ENCODE measurements at regions not wholly inside any gene's neighbourhood (a gene's known extent, or its start where the extent isn't known, plus 50 kb on each side); places are given as distances from the start of the nearest gene placed in this dataset.

DNA sequence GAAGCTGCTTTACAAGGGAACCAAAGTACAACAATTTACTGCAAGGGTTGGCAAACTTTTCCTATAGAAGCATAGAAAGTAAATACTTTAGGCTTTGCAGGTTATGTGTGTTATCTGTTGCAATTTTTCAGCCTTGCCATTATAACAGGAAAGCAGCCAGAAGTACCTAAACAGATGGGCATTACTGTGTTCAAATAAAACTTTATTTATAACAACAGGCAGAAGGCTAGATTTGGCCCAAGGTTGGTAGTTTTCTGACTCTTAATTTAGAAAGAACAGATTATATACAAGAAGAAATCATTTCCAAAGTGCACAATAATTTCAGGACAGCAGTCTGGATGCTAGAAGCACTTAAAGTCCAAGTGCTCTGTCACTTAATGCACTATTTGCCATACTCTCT is 307.1 kb downstream of the ANKRD7 start:
- no peak for FAIRE-seq
- Histone ChIP-seq H3K4me3 (ENCODE audit: control insufficient read depth in 2 of 3, extremely low read depth in 1 of 3, insufficient read depth in 2 of 3, low read depth in 1 of 3, low read length in 3 of 3) (no peak overlapping the region), H3K9ac (ENCODE audit: control insufficient read depth, extremely low read depth, insufficient read depth, low read length) (no peak overlapping the region), H3K36me3 (ENCODE audit: control insufficient read depth in 2 of 2, extremely low read depth in 1 of 2, insufficient read depth in 2 of 2, low read length in 2 of 2) (no peaks in the 10 kb centered on the region), H3K4me2 (ENCODE audit: control insufficient read depth, extremely low read depth, insufficient read depth, low read depth, low read length) (no peak overlapping the region), H3K9me1 (ENCODE audit: control insufficient read depth, extremely low read depth, insufficient read depth, low read length) (no peaks in the 10 kb centered on the region), H3K27me3 (ENCODE audit: control insufficient read depth, extremely low read depth, insufficient read depth, low read length) (no peaks in the 10 kb centered on the region), H3K4me1 (ENCODE audit: control insufficient read depth, extremely low read depth, insufficient read depth, low read length) (no peaks in the 10 kb centered on the region), H4K20me1 (ENCODE audit: control insufficient read depth, extremely low read depth, insufficient read depth, low read length) (no peaks in the 10 kb centered on the region), H2AFZ (ENCODE audit: control insufficient read depth, low read length) (no peak overlapping the region), H3K27ac (ENCODE audit: control insufficient read depth, insufficient read depth, low read length) (no peak overlapping the region), H3K9me3 (ENCODE audit: control insufficient read depth, low read depth, low read length) (no peaks in the 10 kb centered on the region), H3K79me2 (ENCODE audit: control insufficient read depth, insufficient read depth, low read length) (no peaks in the 10 kb centered on the region)
- no peak for TF ChIP-seq EZH2 (IDR thresholded peaks at IDR 0.05; ENCODE audit: low read length)
- TF ChIP-seq, protein P1, sequence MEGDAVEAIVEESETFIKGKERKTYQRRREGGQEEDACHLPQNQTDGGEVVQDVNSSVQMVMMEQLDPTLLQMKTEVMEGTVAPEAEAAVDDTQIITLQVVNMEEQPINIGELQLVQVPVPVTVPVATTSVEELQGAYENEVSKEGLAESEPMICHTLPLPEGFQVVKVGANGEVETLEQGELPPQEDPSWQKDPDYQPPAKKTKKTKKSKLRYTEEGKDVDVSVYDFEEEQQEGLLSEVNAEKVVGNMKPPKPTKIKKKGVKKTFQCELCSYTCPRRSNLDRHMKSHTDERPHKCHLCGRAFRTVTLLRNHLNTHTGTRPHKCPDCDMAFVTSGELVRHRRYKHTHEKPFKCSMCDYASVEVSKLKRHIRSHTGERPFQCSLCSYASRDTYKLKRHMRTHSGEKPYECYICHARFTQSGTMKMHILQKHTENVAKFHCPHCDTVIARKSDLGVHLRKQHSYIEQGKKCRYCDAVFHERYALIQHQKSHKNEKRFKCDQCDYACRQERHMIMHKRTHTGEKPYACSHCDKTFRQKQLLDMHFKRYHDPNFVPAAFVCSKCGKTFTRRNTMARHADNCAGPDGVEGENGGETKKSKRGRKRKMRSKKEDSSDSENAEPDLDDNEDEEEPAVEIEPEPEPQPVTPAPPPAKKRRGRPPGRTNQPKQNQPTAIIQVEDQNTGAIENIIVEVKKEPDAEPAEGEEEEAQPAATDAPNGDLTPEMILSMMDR (optimal IDR thresholded peaks at IDR 0.05 in 1 of 3, IDR thresholded peaks at IDR 0.05 in 1 of 3, conservative IDR thresholded peaks at IDR 0.05 in 1 of 3; ENCODE audit: extremely low read depth in 1 of 3, insufficient read depth in 2 of 3, low read length in 3 of 3): no peak
- dilution Hi-C loops (cut with MboI; ENCODE audit: extremely low pct_ligation_motif_present, low sequenced_read_pairs): no loop called here
- DNase-seq (ENCODE audit: low read depth, low spot score): no peak

DNA sequence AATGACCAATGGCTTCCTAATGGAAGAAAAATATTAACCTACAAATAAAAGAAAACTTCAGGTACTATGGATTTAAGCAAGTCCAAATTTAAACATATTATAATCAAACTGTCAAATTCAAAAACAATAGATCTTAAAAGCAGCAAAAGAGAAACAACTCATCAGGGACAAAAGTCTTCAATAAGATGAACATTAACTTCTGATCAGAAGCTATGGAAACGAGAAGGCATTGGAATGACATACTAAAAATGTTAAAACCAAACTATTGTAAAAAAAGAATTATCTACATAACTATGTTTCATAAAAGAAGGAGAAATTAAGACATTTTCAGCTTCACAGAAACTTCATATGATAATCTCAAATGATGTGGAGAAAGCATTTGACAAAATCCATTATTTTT is 334.7 kb downstream of the ANKRD7 start:
- no peaks in the 10 kb centered on the region for H3K27me3 ChIP-seq (ENCODE audit: control insufficient read depth, extremely low read depth, insufficient read depth, low read length)
- H3K4me2 ChIP-seq (ENCODE audit: control insufficient read depth, extremely low read depth, insufficient read depth, low read depth, low read length): no peak overlapping the region
- H3K36me3 ChIP-seq (ENCODE audit: control insufficient read depth in 2 of 2, extremely low read depth in 1 of 2, insufficient read depth in 2 of 2, low read length in 2 of 2): no peaks in the 10 kb centered on the region
- H3K9ac ChIP-seq (ENCODE audit: control insufficient read depth, extremely low read depth, insufficient read depth, low read length): no peak overlapping the region
- dilution Hi-C loops (cut with MboI; ENCODE audit: extremely low pct_ligation_motif_present, low sequenced_read_pairs): no loop called here
- no peak overlapping the region for H3K27ac ChIP-seq (ENCODE audit: control insufficient read depth, insufficient read depth, low read length)
- FAIRE-seq (no peak), DNase-seq (ENCODE audit: low read depth, low spot score) (no peak)
- H3K4me1 ChIP-seq (ENCODE audit: control insufficient read depth, extremely low read depth, insufficient read depth, low read length): no peaks in the 10 kb centered on the region
- H3K79me2 ChIP-seq (ENCODE audit: control insufficient read depth, insufficient read depth, low read length): no peaks in the 10 kb centered on the region
- no peak overlapping the region for H3K4me3 ChIP-seq (ENCODE audit: control insufficient read depth in 2 of 3, extremely low read depth in 1 of 3, insufficient read depth in 2 of 3, low read depth in 1 of 3, low read length in 3 of 3)
- no peak for TF ChIP-seq EZH2 (IDR thresholded peaks at IDR 0.05; ENCODE audit: low read length)
- TF ChIP-seq, protein P1 (optimal IDR thresholded peaks at IDR 0.05 in 1 of 3, IDR thresholded peaks at IDR 0.05 in 1 of 3, conservative IDR thresholded peaks at IDR 0.05 in 1 of 3; ENCODE audit: extremely low read depth in 1 of 3, insufficient read depth in 2 of 3, low read length in 3 of 3): no peak
- no peaks in the 10 kb centered on the region for H4K20me1 ChIP-seq (ENCODE audit: control insufficient read depth, extremely low read depth, insufficient read depth, low read length)
- H3K9me3 ChIP-seq (ENCODE audit: control insufficient read depth, low read depth, low read length): no peaks in the 10 kb centered on the region
- H3K9me1 ChIP-seq (ENCODE audit: control insufficient read depth, extremely low read depth, insufficient read depth, low read length): no peaks in the 10 kb centered on the region
- no peak overlapping the region for H2AFZ ChIP-seq (ENCODE audit: control insufficient read depth, low read length)

Data from keratinocyte (primary cell).